ENCODE measurements at regions not wholly inside any gene's neighbourhood (a gene's known extent, or its start where the extent isn't known, plus 50 kb on each side); places are given as distances from the start of the nearest gene placed in this dataset.
A peak's percentile ranks its signal among the peaks of the same experiment; 100 is the strongest.

- DNase-seq (ENCODE audit: extremely low read depth in 1 of 11, low read depth in 9 of 11, low spot score in 4 of 11), result no peak
Observed at GRCh38 chrX:46311581-46312120, 233.6 kb downstream of the ZNF674 start.

- no peak for DNase-seq (ENCODE audit: extremely low read depth in 1 of 11, low read depth in 9 of 11, low spot score in 4 of 11)
Observed at GRCh38 chrX:46310815-46311497, 234.3 kb downstream of the ZNF674 start.

GRCh38 chrX:46308110-46308509, 237.1 kb downstream of the ZNF674 start:
- DNase-seq (ENCODE audit: extremely low read depth in 1 of 11, low read depth in 9 of 11, low spot score in 4 of 11), result no peak

GRCh38 chrX:46306103-46306502, 239.1 kb downstream of the ZNF674 start:
- no peak for DNase-seq (ENCODE audit: extremely low read depth in 1 of 11, low read depth in 9 of 11, low spot score in 4 of 11)

- no peak for DNase-seq (ENCODE audit: extremely low read depth in 1 of 11, low read depth in 9 of 11, low spot score in 4 of 11)
Observed at GRCh38 chrX:46305431-46305830, 239.8 kb downstream of the ZNF674 start.

GRCh38 chrX:46301903-46302302, 243.3 kb downstream of the ZNF674 start:
- no peak for DNase-seq (ENCODE audit: extremely low read depth in 1 of 11, low read depth in 9 of 11, low spot score in 4 of 11)

GRCh38 chrX:46298821-46299220, 246.4 kb downstream of the ZNF674 start:
- DNase-seq (ENCODE audit: extremely low read depth in 1 of 11, low read depth in 9 of 11, low spot score in 4 of 11), result no peak

GRCh38 chrX:46295963-46296362, 249.3 kb downstream of the ZNF674 start:
- DNase-seq (ENCODE audit: extremely low read depth in 1 of 11, low read depth in 9 of 11, low spot score in 4 of 11), result no peak

- DNase-seq (ENCODE audit: extremely low read depth in 1 of 11, low read depth in 9 of 11, low spot score in 4 of 11), result no peak
Observed at GRCh38 chrX:46294234-46294633, 251.0 kb downstream of the ZNF674 start.

GRCh38 chrX:46279925-46280313, 265.3 kb downstream of the ZNF674 start:
- DNase-seq (ENCODE audit: extremely low read depth in 1 of 11, low read depth in 9 of 11, low spot score in 4 of 11), result no peak

- DNase-seq (ENCODE audit: extremely low read depth in 1 of 11, low read depth in 9 of 11, low spot score in 4 of 11), result no peak
Observed at GRCh38 chrX:46279214-46279924, 265.9 kb downstream of the ZNF674 start.

- DNase-seq (ENCODE audit: extremely low read depth in 1 of 11, low read depth in 9 of 11, low spot score in 4 of 11), result no peak
Observed at GRCh38 chrX:46278572-46278971, 266.6 kb downstream of the ZNF674 start.

- no peak for DNase-seq (ENCODE audit: extremely low read depth in 1 of 11, low read depth in 9 of 11, low spot score in 4 of 11)
Observed at GRCh38 chrX:46268412-46268811, 276.8 kb downstream of the ZNF674 start.

- no peak for DNase-seq (ENCODE audit: extremely low read depth in 1 of 11, low read depth in 9 of 11, low spot score in 4 of 11)
Observed at GRCh38 chrX:46263494-46263893, 281.7 kb downstream of the ZNF674 start.

GRCh38 chrX:46262304-46262703, 282.9 kb downstream of the ZNF674 start:
- no peak for DNase-seq (ENCODE audit: extremely low read depth in 1 of 11, low read depth in 9 of 11, low spot score in 4 of 11)

GRCh38 chrX:46260499-46260898, 284.7 kb downstream of the ZNF674 start:
- no peak for DNase-seq (ENCODE audit: extremely low read depth in 1 of 11, low read depth in 9 of 11, low spot score in 4 of 11)

GRCh38 chrX:46258356-46258755, 286.9 kb downstream of the ZNF674 start:
- no peak for DNase-seq (ENCODE audit: extremely low read depth in 1 of 11, low read depth in 9 of 11, low spot score in 4 of 11)

GRCh38 chrX:46257451-46257879, 287.8 kb downstream of the ZNF674 start:
- DNase-seq (ENCODE audit: extremely low read depth in 1 of 11, low read depth in 9 of 11, low spot score in 4 of 11), result no peak

- no peak for DNase-seq (ENCODE audit: extremely low read depth in 1 of 11, low read depth in 9 of 11, low spot score in 4 of 11)
Observed at GRCh38 chrX:46256875-46257274, 288.3 kb downstream of the ZNF674 start.

- DNase-seq (ENCODE audit: extremely low read depth in 1 of 11, low read depth in 9 of 11, low spot score in 4 of 11), result peak in 6 of 11 donors; percentile 1 to 22 (median 10)
Observed at GRCh38 chrX:46255046-46255445, 290.2 kb downstream of the ZNF674 start.
